SK-N-SH (cell line): ENCODE measurements at regions not wholly inside any gene's neighbourhood (a gene's known extent, or its start where the extent isn't known, plus 50 kb on each side); places are given as distances from the start of the nearest gene placed in this dataset.

Experiments
- EP300 ChIP-seq, 2 experiments: IDR thresholded peaks; 2 replicates each; pipeline versions ENCODE4 v1.4.0 to v1.6.1; 2012; ENCODE audit warnings: borderline replicate concordance in 1 of 2, low read depth in 1 of 2, low read length in 1 of 2
- GATA2 ChIP-seq: sonication (generic); formaldehyde crosslinking; IDR thresholded peaks from 2 replicates; pipeline ENCODE4 v1.5.0; 2020; ENCODE audit warnings: mild to moderate bottlenecking, missing genetic modification reagents
- JUND ChIP-seq: IDR thresholded peaks from 2 replicates; pipeline ENCODE4 v1.4.0; 2012
- MXI1 ChIP-seq: IDR thresholded peaks from 2 replicates; pipeline ENCODE4 v1.6.1; 2012; ENCODE audit warnings: mild to moderate bottlenecking, low read depth, low read length, improper control_type of control experiment
- NFIC ChIP-seq: IDR thresholded peaks from 2 replicates; pipeline ENCODE4 v1.4.0; 2012; ENCODE audit warnings: borderline replicate concordance
- NRF1 ChIP-seq: IDR thresholded peaks from 2 replicates; pipeline ENCODE4 v1.6.1; 2012; ENCODE audit warnings: low read depth, mild to moderate bottlenecking, low read length
- POLR2AphosphoS5 ChIP-seq: IDR thresholded peaks from 2 replicates; pipeline ENCODE4 v1.6.1; 2012; ENCODE audit warnings: low read depth, low read length
- RAD21 ChIP-seq: IDR thresholded peaks from 2 replicates; pipeline ENCODE4 v1.6.1; 2012; ENCODE audit warnings: mild to moderate bottlenecking, low read length
- TAF1 ChIP-seq: IDR thresholded peaks from 2 replicates; pipeline ENCODE4 v1.6.1; 2012; ENCODE audit warnings: low read depth, mild to moderate bottlenecking, low read length, moderate library complexity, borderline replicate concordance
- TCF12 ChIP-seq: IDR thresholded peaks from 2 replicates; pipeline ENCODE4 v1.4.0; 2012
- USF2 ChIP-seq: fragments of 150-350 bp; IDR thresholded peaks from 2 replicates; pipeline ENCODE4 v1.6.1; 2017; ENCODE audit warnings: antibody characterized with exemption, low read length, low read depth, borderline replicate concordance
- TF ChIP-seq, protein P1 (sequence below): fragments of 200-600 bp; sonication (generic); IDR thresholded peaks from 2 replicates; pipeline ENCODE4 v1.6.1; 2017; ENCODE audit warnings: antibody characterized with exemption, mild to moderate bottlenecking, moderate library complexity
- TF ChIP-seq, protein P2 (sequence below): IDR thresholded peaks from 2 replicates; pipeline ENCODE4 v1.4.0; 2012; ENCODE audit warnings: low read depth
- TF ChIP-seq, protein P3 (sequence below): IDR thresholded peaks from 2 replicates; pipeline ENCODE4 v1.4.0; 2012; ENCODE audit warnings: low read depth, borderline replicate concordance

GRCh38 chr1:47618830-47619229, 181.0 kb downstream of the FOXD2 start:
- TF ChIP-seq TCF12 (no peak), NFIC (no peak), TAF1 (no peak), RAD21 (no peak), NRF1 (no peak), JUND (no peak), MXI1 (no peak), EP300 (IDR thresholded peaks at IDR 0.05; ENCODE audit: borderline replicate concordance in 1 of 2, low read depth in 1 of 2, low read length in 1 of 2) (no peak), USF2 (no peak), GATA2 (CRISPR knock-in tag) (no peak), POLR2AphosphoS5 (no peak)
- TF ChIP-seq, protein P1, sequence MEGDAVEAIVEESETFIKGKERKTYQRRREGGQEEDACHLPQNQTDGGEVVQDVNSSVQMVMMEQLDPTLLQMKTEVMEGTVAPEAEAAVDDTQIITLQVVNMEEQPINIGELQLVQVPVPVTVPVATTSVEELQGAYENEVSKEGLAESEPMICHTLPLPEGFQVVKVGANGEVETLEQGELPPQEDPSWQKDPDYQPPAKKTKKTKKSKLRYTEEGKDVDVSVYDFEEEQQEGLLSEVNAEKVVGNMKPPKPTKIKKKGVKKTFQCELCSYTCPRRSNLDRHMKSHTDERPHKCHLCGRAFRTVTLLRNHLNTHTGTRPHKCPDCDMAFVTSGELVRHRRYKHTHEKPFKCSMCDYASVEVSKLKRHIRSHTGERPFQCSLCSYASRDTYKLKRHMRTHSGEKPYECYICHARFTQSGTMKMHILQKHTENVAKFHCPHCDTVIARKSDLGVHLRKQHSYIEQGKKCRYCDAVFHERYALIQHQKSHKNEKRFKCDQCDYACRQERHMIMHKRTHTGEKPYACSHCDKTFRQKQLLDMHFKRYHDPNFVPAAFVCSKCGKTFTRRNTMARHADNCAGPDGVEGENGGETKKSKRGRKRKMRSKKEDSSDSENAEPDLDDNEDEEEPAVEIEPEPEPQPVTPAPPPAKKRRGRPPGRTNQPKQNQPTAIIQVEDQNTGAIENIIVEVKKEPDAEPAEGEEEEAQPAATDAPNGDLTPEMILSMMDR: no peak
- TF ChIP-seq, protein P2, sequence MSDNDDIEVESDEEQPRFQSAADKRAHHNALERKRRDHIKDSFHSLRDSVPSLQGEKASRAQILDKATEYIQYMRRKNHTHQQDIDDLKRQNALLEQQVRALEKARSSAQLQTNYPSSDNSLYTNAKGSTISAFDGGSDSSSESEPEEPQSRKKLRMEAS: no peak
- TF ChIP-seq, protein P3, sequence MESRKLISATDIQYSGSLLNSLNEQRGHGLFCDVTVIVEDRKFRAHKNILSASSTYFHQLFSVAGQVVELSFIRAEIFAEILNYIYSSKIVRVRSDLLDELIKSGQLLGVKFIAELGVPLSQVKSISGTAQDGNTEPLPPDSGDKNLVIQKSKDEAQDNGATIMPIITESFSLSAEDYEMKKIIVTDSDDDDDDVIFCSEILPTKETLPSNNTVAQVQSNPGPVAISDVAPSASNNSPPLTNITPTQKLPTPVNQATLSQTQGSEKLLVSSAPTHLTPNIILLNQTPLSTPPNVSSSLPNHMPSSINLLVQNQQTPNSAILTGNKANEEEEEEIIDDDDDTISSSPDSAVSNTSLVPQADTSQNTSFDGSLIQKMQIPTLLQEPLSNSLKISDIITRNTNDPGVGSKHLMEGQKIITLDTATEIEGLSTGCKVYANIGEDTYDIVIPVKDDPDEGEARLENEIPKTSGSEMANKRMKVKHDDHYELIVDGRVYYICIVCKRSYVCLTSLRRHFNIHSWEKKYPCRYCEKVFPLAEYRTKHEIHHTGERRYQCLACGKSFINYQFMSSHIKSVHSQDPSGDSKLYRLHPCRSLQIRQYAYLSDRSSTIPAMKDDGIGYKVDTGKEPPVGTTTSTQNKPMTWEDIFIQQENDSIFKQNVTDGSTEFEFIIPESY: no peak
